Neuronal stem cell (in vitro differentiated cells): ENCODE measurements at regions not wholly inside any gene's neighbourhood (a gene's known extent, or its start where the extent isn't known, plus 50 kb on each side); places are given as distances from the start of the nearest gene placed in this dataset.
"Not testable (repeated sequence)": the region's sequence is repeated elsewhere in the genome, so short reads cannot be mapped to it uniquely, and the experiment has no call there.

Experiments
- DNase-seq: peaks from one replicate; pipeline ENCODE4 v3.0.0-alpha.2; 2013; ENCODE audit warnings: low spot score
- H2AFZ ChIP-seq: one replicate; pipeline ENCODE4 v1.6.1; 2013; ENCODE audit warnings: mild to moderate bottlenecking, low read length, inconsistent platforms
- H2AK5ac ChIP-seq: 2 replicates; pipeline ENCODE4 v1.6.1; 2013; ENCODE audit warnings: low read depth, mild to moderate bottlenecking, inconsistent platforms, low read length, moderate library complexity, mixed read lengths
- H2BK120ac ChIP-seq: 2 replicates; pipeline ENCODE4 v1.6.1; 2013; ENCODE audit warnings: low read depth, mild to moderate bottlenecking, inconsistent platforms, low read length, moderate library complexity, mixed read lengths
- H2BK12ac ChIP-seq: one replicate; pipeline ENCODE4 v1.6.1; 2013; ENCODE audit warnings: low read length, inconsistent platforms
- H2BK15ac ChIP-seq: 2 replicates; pipeline ENCODE4 v1.6.1; 2013; ENCODE audit warnings: mild to moderate bottlenecking, low read length, inconsistent platforms, mixed read lengths
- H2BK5ac ChIP-seq: one replicate; pipeline ENCODE4 v1.6.1; 2013; ENCODE audit warnings: inconsistent platforms, mild to moderate bottlenecking, low read length, moderate library complexity
- H3K14ac ChIP-seq: one replicate; pipeline ENCODE4 v1.6.1; 2013; ENCODE audit warnings: low read length, inconsistent platforms
- H3K18ac ChIP-seq: 2 replicates; pipeline ENCODE4 v1.6.1; 2013; ENCODE audit warnings: low read length, inconsistent platforms
- H3K23ac ChIP-seq: 2 replicates; pipeline ENCODE4 v1.6.1; 2013; ENCODE audit warnings: low read depth, mild to moderate bottlenecking, mixed read lengths, low read length, inconsistent platforms; ENCODE audit not compliant: poor library complexity
- H3K27ac ChIP-seq: replicated peaks from 3 replicates; pipeline ENCODE4 v1.5.1; 2013; ENCODE audit warnings: low read length, inconsistent platforms
- H3K27me3 ChIP-seq, 3 experiments: 2 replicates each; pipeline ENCODE4 v1.6.1; 2013; ENCODE audit warnings: low read length in 3 of 3, mild to moderate bottlenecking in 2 of 3, inconsistent platforms in 1 of 3, low read depth in 1 of 3, mixed read lengths in 1 of 3, moderate library complexity in 1 of 3; ENCODE audit not compliant: control insufficient read depth in 3 of 3, insufficient read depth in 3 of 3
- H3K36me3 ChIP-seq, 2 donors: replicated peaks in 1 of 2; 2 replicates each; pipeline ENCODE4 v1.6.1; 2013; ENCODE audit warnings: low read length in 2 of 2; ENCODE audit not compliant: control insufficient read depth in 2 of 2, insufficient read depth in 2 of 2
- H3K4ac ChIP-seq: 2 replicates; pipeline ENCODE4 v1.6.1; 2013; ENCODE audit warnings: inconsistent platforms, mild to moderate bottlenecking, low read length, moderate library complexity
- H3K4me1 ChIP-seq, 2 donors: 1 replicate in 1 of 2; 2 replicates in 1 of 2; pipeline ENCODE4 v1.6.1; 2013; ENCODE audit warnings: low read length in 2 of 2, low read depth in 1 of 2; ENCODE audit not compliant: control insufficient read depth in 2 of 2, insufficient read depth in 1 of 2
- H3K4me2 ChIP-seq: one replicate; pipeline ENCODE4 v1.6.1; 2013; ENCODE audit warnings: mild to moderate bottlenecking, low read length, inconsistent platforms; ENCODE audit not compliant: insufficient read depth, poor library complexity, severe bottlenecking
- H3K4me3 ChIP-seq, 2 donors: 2 replicates each; pipeline ENCODE4 v1.5.1; 2013; ENCODE audit warnings: low read length in 2 of 2, mild to moderate bottlenecking in 2 of 2, inconsistent platforms in 1 of 2, moderate library complexity in 1 of 2
- H3K79me1 ChIP-seq: one replicate; pipeline ENCODE4 v1.6.1; 2013; ENCODE audit warnings: low read depth, mild to moderate bottlenecking, inconsistent platforms, low read length, moderate library complexity
- H3K9ac ChIP-seq: one replicate; pipeline ENCODE4 v1.6.1; 2013; ENCODE audit warnings: mild to moderate bottlenecking, low read depth, low read length, inconsistent platforms; ENCODE audit not compliant: poor library complexity
- H3K9me3 ChIP-seq, 2 donors: replicated peaks in 1 of 2; 2 replicates each; pipeline versions ENCODE3 to v1.6.1; 2013; ENCODE audit warnings: low read length in 2 of 2, mild to moderate bottlenecking in 2 of 2, inconsistent platforms in 1 of 2, low read depth in 1 of 2, mixed read lengths in 1 of 2, moderate library complexity in 1 of 2; ENCODE audit not compliant: control insufficient read depth in 2 of 2, insufficient read depth in 1 of 2
- H4K8ac ChIP-seq: one replicate; pipeline ENCODE4 v1.6.1; 2013; ENCODE audit warnings: low read depth, mild to moderate bottlenecking, inconsistent platforms, low read length, moderate library complexity
- H4K91ac ChIP-seq: one replicate; pipeline ENCODE4 v1.6.1; 2013; ENCODE audit warnings: low read length, low read depth, mild to moderate bottlenecking, inconsistent platforms; ENCODE audit not compliant: poor library complexity
- WGBS, 2 donors: extraction: QIAGEN DNeasy Blood & Tissue Kit; methylation state at CpG; one replicate each; pipeline ENCODE4 v1.1.7; 2013; ENCODE audit warnings: missing lambda C conversion rate in 2 of 2, mixed read lengths in 1 of 2; ENCODE audit not compliant: insufficient read length in 2 of 2, insufficient replicate concordance in 1 of 2; ENCODE audit errors: extremely low coverage in 2 of 2; 5-methylcytosine and 5-hydroxymethylcytosine counted together

DNA sequence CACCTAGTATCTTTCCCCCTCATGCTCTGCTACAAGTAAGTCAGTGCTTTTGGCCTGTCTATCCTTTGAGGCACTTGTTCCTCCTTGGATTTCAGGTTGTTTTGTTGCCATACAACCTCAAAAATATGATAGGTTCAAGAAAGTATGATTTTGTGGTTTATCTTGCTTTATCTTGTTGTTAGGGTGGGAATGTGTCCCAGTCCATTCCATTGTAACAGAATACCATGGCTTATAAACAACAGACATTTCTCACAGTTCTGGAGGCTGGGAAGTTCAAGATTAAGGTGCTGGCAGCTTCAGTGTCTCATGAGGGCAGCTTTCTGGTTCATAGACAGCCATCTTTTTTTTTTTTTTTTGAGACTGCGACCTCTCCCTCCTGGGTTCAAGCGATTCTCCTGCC is 72.1 kb downstream of the TMEM270 start:
- Histone ChIP-seq H3K23ac (no peak overlapping the region), H2BK120ac (no peak overlapping the region), H3K9me3 (no peaks in the 10 kb centered on the region), H2BK5ac (no peak overlapping the region), H3K36me3 (no peaks in the 10 kb centered on the region), H2AFZ (no peak overlapping the region), H3K4me3 (no peak overlapping the region), H3K18ac (no peak overlapping the region), H3K79me1 (no peaks in the 10 kb centered on the region), H3K4me1 (no peaks in the 10 kb centered on the region), H3K9ac (no peak overlapping the region), H3K27ac (no peak overlapping the region), H3K27me3 (no peaks in the 10 kb centered on the region), H4K91ac (no peak overlapping the region), H3K14ac (no peak overlapping the region), H2BK15ac (no peak overlapping the region), H4K8ac (no peak overlapping the region), H2BK12ac (no peak overlapping the region), H2AK5ac (no peak overlapping the region), H3K4ac (no peak overlapping the region), H3K4me2 (no peak overlapping the region)
- WGBS, 2 donors, result no CpG with 5 or more reads among the region's 2 CpGs
- DNase-seq, result no peak

DNA sequence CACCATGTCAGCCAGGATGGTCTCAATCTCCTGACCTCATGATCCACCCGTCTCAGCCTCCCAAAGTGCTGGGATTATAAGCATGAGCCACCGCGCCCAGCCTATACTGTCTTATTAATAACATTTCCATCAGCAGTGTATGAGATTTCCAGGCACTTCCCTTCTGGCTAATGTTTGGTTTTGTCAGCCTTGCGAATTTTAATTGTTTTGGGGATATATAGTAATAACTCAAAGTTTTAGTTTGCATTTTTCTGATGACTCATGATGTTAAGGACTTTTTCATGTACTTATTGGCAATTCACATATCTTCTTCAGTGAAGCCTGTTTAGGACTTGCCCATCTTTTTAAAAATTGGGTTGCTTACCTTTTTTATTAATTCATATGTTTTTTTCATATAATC is 76.0 kb downstream of the TMEM270 start:
- H2BK12ac ChIP-seq, result no peak overlapping the region
- H3K4me2 ChIP-seq, result no peak overlapping the region
- DNase-seq, result no peak
- H3K4ac ChIP-seq, result no peak overlapping the region
- peaks cover 0 to 6% of the 10 kb centered on the region in 2 donors for H3K9me3 ChIP-seq
- H3K14ac ChIP-seq, result no peak overlapping the region
- no peak overlapping the region for H3K23ac ChIP-seq
- no peak overlapping the region for H4K91ac ChIP-seq
- no peaks in the 10 kb centered on the region for H3K36me3 ChIP-seq
- H2BK5ac ChIP-seq, result no peak overlapping the region
- no peak overlapping the region for H3K18ac ChIP-seq
- no peak overlapping the region for H3K4me3 ChIP-seq
- no peak overlapping the region for H2BK15ac ChIP-seq
- WGBS, 2 donors, result no CpG with 5 or more reads among the region's 4 CpGs
- no peaks in the 10 kb centered on the region for H3K27me3 ChIP-seq
- H2AK5ac ChIP-seq, result no peak overlapping the region
- H2AFZ ChIP-seq, result no peak overlapping the region
- H4K8ac ChIP-seq, result no peak overlapping the region
- H3K79me1 ChIP-seq, result no peaks in the 10 kb centered on the region
- no peak overlapping the region for H3K27ac ChIP-seq
- no peaks in the 10 kb centered on the region for H3K4me1 ChIP-seq
- H3K9ac ChIP-seq, result no peak overlapping the region
- no peak overlapping the region for H2BK120ac ChIP-seq

DNA sequence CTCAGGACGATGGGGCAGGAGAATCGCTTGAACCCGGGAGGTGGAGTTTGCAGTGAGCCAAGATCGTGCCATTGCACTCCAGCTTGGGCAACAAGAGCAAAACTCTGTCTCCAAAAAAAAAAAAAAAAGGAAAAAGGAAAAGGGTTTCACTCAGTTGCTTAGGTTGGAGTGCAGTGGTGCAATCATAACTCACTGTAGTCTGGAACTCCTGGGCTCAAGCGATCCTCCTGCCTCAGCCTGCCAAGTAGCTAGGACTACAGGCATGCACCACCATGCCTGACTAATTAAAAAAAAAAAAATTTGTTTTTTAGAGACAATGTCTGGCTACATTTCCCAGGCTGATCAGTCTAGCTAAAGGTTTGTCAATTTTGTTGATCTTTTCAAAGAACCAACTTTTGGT is 76.7 kb downstream of the TMEM270 start:
- not testable (repeated sequence) for H2BK12ac ChIP-seq, H3K9ac ChIP-seq, H2BK120ac ChIP-seq, H2BK15ac ChIP-seq, H2AFZ ChIP-seq, H4K8ac ChIP-seq, H3K18ac ChIP-seq, H3K79me1 ChIP-seq, H3K27me3 ChIP-seq, H2BK5ac ChIP-seq, H3K23ac ChIP-seq, H4K91ac ChIP-seq, H3K4me2 ChIP-seq, H3K9me3 ChIP-seq, H3K14ac ChIP-seq, H3K4me1 ChIP-seq, H3K4me3 ChIP-seq, DNase-seq, H2AK5ac ChIP-seq, H3K36me3 ChIP-seq, H3K4ac ChIP-seq, H3K27ac ChIP-seq
- WGBS, 2 donors, result no CpG with 5 or more reads among the region's 5 CpGs

DNA sequence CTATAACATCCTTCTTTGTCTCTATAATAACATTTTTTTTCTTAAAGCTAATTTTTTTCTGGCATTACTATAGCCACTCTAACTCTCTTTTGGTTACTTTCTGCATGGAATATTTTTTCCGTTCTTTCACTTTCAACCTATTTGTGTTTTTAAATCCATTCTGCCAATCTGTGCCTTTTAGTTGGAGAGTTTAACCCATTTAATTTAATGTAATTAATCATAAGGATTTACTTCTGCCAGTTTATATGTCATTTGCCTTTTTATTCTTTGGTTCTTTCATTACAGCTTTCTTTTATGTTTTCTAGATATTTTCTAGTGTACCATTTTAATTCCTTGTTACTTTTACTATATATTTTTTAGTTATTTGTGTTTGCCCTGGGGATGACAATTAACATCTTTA is 78.6 kb downstream of the TMEM270 start:
- Histone ChIP-seq H3K9me3 (peaks cover 0 to 6% of the 10 kb centered on the region in 2 donors), H3K27ac (no peak overlapping the region), H3K18ac (no peak overlapping the region), H2BK15ac (no peak overlapping the region), H3K4me3 (no peak overlapping the region), H3K9ac (no peak overlapping the region), H2BK120ac (no peak overlapping the region), H3K27me3 (no peaks in the 10 kb centered on the region), H3K4me1 (no peaks in the 10 kb centered on the region), H2BK12ac (no peak overlapping the region), H3K79me1 (no peaks in the 10 kb centered on the region), H3K4ac (no peak overlapping the region), H4K8ac (no peak overlapping the region), H2BK5ac (no peak overlapping the region), H3K4me2 (no peak overlapping the region), H2AFZ (no peak overlapping the region), H3K14ac (no peak overlapping the region), H4K91ac (no peak overlapping the region), H3K23ac (no peak overlapping the region), H3K36me3 (no peaks in the 10 kb centered on the region), H2AK5ac (no peak overlapping the region)
- no peak for DNase-seq
- WGBS, 2 donors, result no CpG with 5 or more reads among the region's 1 CpG
